ENCODE measurements at regions not wholly inside any gene's neighbourhood (a gene's known extent, or its start where the extent isn't known, plus 50 kb on each side); places are given as distances from the start of the nearest gene placed in this dataset.

DNA sequence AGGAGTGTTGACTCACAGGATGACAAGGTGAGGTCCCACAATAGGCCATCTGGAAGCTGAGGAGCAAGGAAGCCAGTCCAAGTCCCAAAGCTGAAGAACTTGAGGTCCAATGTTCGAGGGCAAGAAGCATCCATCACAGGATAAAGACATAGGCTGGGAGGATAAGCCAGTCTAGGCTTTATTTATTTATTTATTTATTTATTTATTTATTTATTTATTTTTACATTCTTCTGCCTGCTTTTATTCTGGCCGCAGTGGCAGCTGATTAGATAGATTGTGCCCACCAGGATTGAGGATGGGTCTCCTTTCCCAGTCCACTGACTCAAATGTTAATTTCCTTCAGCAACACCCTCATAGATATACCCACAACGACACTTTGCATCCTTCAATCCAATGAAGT, 472.2 kb upstream of the DPPA4 start:
- Histone ChIP-seq H3K4me3 (ENCODE audit: low read depth, low read length) (no peak overlapping the region), H3K9me3 (ENCODE audit: control insufficient read depth, insufficient read depth, low read length) (no peaks in the 10 kb centered on the region; the same call in 1 of the 2 replicates), H3K27me3 (ENCODE audit: control insufficient read depth, insufficient read depth, low read length) (no peaks in the 10 kb centered on the region), H3K27ac (ENCODE audit: low read depth, low read length) (no peak overlapping the region)
- DNase-seq (ENCODE audit: low read depth, low spot score), result no peak
- POLR2A ChIA-PET, result no interaction called here
- CTCF ChIA-PET, result no interaction called here
- TF ChIP-seq, protein P1, sequence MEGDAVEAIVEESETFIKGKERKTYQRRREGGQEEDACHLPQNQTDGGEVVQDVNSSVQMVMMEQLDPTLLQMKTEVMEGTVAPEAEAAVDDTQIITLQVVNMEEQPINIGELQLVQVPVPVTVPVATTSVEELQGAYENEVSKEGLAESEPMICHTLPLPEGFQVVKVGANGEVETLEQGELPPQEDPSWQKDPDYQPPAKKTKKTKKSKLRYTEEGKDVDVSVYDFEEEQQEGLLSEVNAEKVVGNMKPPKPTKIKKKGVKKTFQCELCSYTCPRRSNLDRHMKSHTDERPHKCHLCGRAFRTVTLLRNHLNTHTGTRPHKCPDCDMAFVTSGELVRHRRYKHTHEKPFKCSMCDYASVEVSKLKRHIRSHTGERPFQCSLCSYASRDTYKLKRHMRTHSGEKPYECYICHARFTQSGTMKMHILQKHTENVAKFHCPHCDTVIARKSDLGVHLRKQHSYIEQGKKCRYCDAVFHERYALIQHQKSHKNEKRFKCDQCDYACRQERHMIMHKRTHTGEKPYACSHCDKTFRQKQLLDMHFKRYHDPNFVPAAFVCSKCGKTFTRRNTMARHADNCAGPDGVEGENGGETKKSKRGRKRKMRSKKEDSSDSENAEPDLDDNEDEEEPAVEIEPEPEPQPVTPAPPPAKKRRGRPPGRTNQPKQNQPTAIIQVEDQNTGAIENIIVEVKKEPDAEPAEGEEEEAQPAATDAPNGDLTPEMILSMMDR (IDR thresholded peaks at IDR 0.05; ENCODE audit: low read depth, low read length), result no peak

DNA sequence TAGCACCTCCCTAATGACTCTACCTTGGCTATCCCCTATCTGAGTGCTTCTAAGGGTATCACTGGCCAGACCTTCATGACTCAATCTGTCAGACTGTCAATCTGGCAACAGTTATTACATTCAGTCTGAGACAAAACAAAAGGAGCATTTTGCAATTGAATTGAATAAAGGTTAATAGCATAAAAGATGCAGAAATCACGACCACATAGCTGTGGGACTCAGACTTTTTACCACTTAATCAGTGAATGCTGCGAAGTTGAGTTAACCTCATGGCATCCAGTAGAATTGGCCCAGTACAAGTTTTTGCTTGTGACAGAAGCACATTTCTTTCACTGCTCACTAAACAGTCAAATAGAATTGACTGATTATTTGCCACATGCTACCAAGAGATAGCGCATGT, 480.7 kb upstream of the DPPA4 start:
- Histone ChIP-seq H3K4me3 (ENCODE audit: low read depth, low read length) (no peak overlapping the region), H3K9me3 (ENCODE audit: control insufficient read depth, insufficient read depth, low read length) (no peaks in the 10 kb centered on the region), H3K27me3 (ENCODE audit: control insufficient read depth, insufficient read depth, low read length) (no peaks in the 10 kb centered on the region), H3K27ac (ENCODE audit: low read depth, low read length) (no peak overlapping the region)
- ChIA-PET POLR2A (no interaction called here), CTCF (interaction anchor here (0.5 kb wide), 1 partner anchor 171 kb away, joined by 4 read pairs; no protein-coding TSS in a partner anchor)
- TF ChIP-seq, protein P1 (IDR thresholded peaks at IDR 0.05; ENCODE audit: low read depth, low read length), result no peak
- DNase-seq (ENCODE audit: low read depth, low spot score), result no peak

DNA sequence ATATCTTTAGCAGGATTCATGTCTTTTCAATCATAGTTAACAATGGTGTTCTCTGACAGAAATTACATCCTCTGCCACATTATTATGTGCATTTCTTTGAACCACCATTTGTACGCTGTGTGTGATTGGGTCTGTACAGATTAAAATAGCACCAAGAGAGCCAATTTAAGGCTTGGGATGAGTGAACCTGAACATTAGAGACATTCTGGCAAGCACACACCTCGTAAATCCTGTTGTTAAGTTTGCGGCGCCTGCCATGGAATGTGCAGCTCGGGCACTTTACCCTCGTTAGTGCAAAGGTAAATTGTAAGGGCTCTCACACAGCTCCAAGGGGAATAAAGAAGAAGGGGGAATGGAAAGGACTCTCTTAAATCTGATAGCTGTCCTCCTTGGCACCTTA, 482.4 kb upstream of the DPPA4 start:
- no peak for DNase-seq (ENCODE audit: low read depth, low spot score)
- TF ChIP-seq, protein P1 (IDR thresholded peaks at IDR 0.05; ENCODE audit: low read depth, low read length), result no peak
- Histone ChIP-seq H3K27me3 (ENCODE audit: control insufficient read depth, insufficient read depth, low read length) (no peaks in the 10 kb centered on the region), H3K9me3 (ENCODE audit: control insufficient read depth, insufficient read depth, low read length) (no peaks in the 10 kb centered on the region), H3K27ac (ENCODE audit: low read depth, low read length) (no peak overlapping the region), H3K4me3 (ENCODE audit: low read depth, low read length) (no peak overlapping the region)
- CTCF ChIA-PET, result no interaction called here
- POLR2A ChIA-PET, result no interaction called here

- DNase-seq (ENCODE audit: low read depth, low spot score), result no peak
- H3K27me3 ChIP-seq (ENCODE audit: control insufficient read depth, insufficient read depth, low read length), result no peaks in the 10 kb centered on the region
- H3K27ac ChIP-seq (ENCODE audit: low read depth, low read length), result no peak overlapping the region
- no peak overlapping the region for H3K4me3 ChIP-seq (ENCODE audit: low read depth, low read length)
- H3K9me3 ChIP-seq (ENCODE audit: control insufficient read depth, insufficient read depth, low read length), result no peaks in the 10 kb centered on the region; the same call in 1 of the 2 replicates
- CTCF ChIA-PET, result no interaction called here
- TF ChIP-seq, protein P1 (IDR thresholded peaks at IDR 0.05; ENCODE audit: low read depth, low read length), result no peak
- POLR2A ChIA-PET, result no interaction called here
These were observed 488.8 kb upstream of the DPPA4 start for GRCh38 chr3:109825971-109826810.

DNA sequence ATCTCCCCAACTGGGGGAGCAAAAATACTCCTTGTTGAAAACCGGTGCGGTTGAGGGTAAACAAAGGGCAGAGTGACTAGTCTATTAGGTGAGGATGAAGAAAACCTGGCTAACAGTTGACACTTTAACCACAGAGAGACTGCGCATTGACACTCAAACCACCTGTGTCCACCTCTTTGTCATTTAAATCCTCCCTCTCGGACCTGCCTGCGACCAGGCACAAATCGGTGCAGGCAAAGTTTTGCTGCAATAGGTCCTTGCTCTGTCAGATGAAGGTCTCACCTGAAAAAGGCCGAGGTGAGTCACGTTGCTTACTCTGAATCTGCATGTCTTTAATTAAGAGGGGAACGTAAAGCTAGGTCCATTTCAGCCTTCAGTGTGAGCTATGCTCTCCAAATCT, 494.1 kb upstream of the DPPA4 start:
- ChIA-PET CTCF (no interaction called here), POLR2A (no interaction called here)
- Histone ChIP-seq H3K4me3 (ENCODE audit: low read depth, low read length) (no peak overlapping the region), H3K27me3 (ENCODE audit: control insufficient read depth, insufficient read depth, low read length) (no peaks in the 10 kb centered on the region), H3K27ac (ENCODE audit: low read depth, low read length) (no peak overlapping the region), H3K9me3 (ENCODE audit: control insufficient read depth, insufficient read depth, low read length) (no peaks in the 10 kb centered on the region; the same call in 1 of the 2 replicates)
- TF ChIP-seq, protein P1 (IDR thresholded peaks at IDR 0.05; ENCODE audit: low read depth, low read length), result no peak
- no peak for DNase-seq (ENCODE audit: low read depth, low spot score)

Data from AG04450 (cell line).